Peyer's patch (tissue), 4 donors: ENCODE measurements at regions not wholly inside any gene's neighbourhood (a gene's known extent, or its start where the extent isn't known, plus 50 kb on each side); places are given as distances from the start of the nearest gene placed in this dataset.

Experiments used
- CTCF ChIP-seq, 6 experiments: fragments of 450-650 bp in 4 of 6; fragments of 200-600 bp in 2 of 6; sonication (generic) in 1 of 6; IDR thresholded peaks; one replicate each; pipeline ENCODE4 v1.5.1; 2017 to 2019; ENCODE audit warnings: antibody characterized with exemption in 6 of 6, mild to moderate bottlenecking in 3 of 6, moderate library complexity in 1 of 6
- POLR2A ChIP-seq, 2 donors: fragments of 450-650 bp; IDR thresholded peaks; one replicate each; pipeline ENCODE4 v1.5.1; 2017; ENCODE audit warnings: antibody characterized with exemption in 2 of 2, mild to moderate bottlenecking in 2 of 2, moderate library complexity in 2 of 2

GRCh38 chr15:35888815-35889214 is 342.9 kb upstream of the DPH6 start:
- TF ChIP-seq CTCF (IDR thresholded peaks at IDR 0.05) (no peak), POLR2A (IDR thresholded peaks at IDR 0.05) (no peak)
